B cell (primary cell): ENCODE measurements at regions not wholly inside any gene's neighbourhood (a gene's known extent, or its start where the extent isn't known, plus 50 kb on each side); places are given as distances from the start of the nearest gene placed in this dataset.

Source experiments
- ATAC-seq: fragments of 200-7000 bp; cut with Tn5 transposase; one replicate; pipeline ENCODE4 v1.10.0; 2021; ENCODE audit warnings: low read depth, mild to moderate bottlenecking, moderate number of reproducible peaks, moderate library complexity
- CTCF ChIA-PET: fragments of 350-600 bp; sonication (Branson Sonifier 250); formaldehyde crosslinking; loops from one replicate; lab custom pipeline; 2021; ENCODE audit warnings: antibody characterized with exemption, inconsistent platforms; lab: Charles Lee
- POLR2A ChIA-PET: fragments of 350-600 bp; sonication (Branson Sonifier 250); formaldehyde crosslinking; loops from one replicate; lab custom pipeline; 2021; ENCODE audit warnings: antibody characterized with exemption; lab: Charles Lee
- DNase-seq: peaks from one replicate; pipeline ENCODE4 v3.0.0; 2013
- H2AFZ ChIP-seq: 2 replicates; pipeline ENCODE4 v1.6.1; 2012; ENCODE audit warnings: mild to moderate bottlenecking, low read depth, low read length; ENCODE audit not compliant: insufficient read depth, poor library complexity, severe bottlenecking
- H3K27ac ChIP-seq, 2 donors: 1 replicate in 1 of 2; 2 replicates in 1 of 2; pipeline ENCODE4 v1.5.1; 2012 to 2013; ENCODE audit warnings: low read length in 2 of 2, mild to moderate bottlenecking in 2 of 2, moderate library complexity in 1 of 2
- H3K27me3 ChIP-seq, 4 experiments: fragments of 200-600 bp in 1 of 4; sonication (generic) in 1 of 4; replicated peaks in 1 of 4; 1 replicate in 2 of 4; 2 replicates in 2 of 4; pipeline versions ENCODE4 v1.6.1 to v1.7.0; 2013 to 2016; ENCODE audit warnings: low read length in 3 of 4, mild to moderate bottlenecking in 2 of 4, mixed read lengths in 1 of 4, moderate library complexity in 1 of 4; ENCODE audit not compliant: insufficient read depth in 4 of 4, control insufficient read depth in 3 of 4; ENCODE audit errors: control extremely low read depth in 1 of 4
- H3K36me3 ChIP-seq, 2 experiments: replicated peaks in 1 of 2; 1 replicate in 1 of 2; 2 replicates in 1 of 2; pipeline versions ENCODE4 v1.6.1 to v1.7.1; 2013; ENCODE audit warnings: low read length in 1 of 2; ENCODE audit not compliant: insufficient read depth in 2 of 2, control insufficient read depth in 1 of 2; ENCODE audit errors: control extremely low read depth in 1 of 2, extremely low read depth in 1 of 2
- H3K4me1 ChIP-seq, 2 donors: fragments of 200-600 bp in 1 of 2; sonication (generic) in 1 of 2; 1 replicate in 1 of 2; 2 replicates in 1 of 2; pipeline versions ENCODE4 v1.5.1 to v1.6.1; 2013 to 2017; ENCODE audit warnings: low read length in 2 of 2; ENCODE audit not compliant: control insufficient read depth in 2 of 2, insufficient read depth in 2 of 2
- H3K4me2 ChIP-seq: replicated peaks from 2 replicates; pipeline ENCODE3; 2012; ENCODE audit warnings: mild to moderate bottlenecking, low read depth, low read length; ENCODE audit not compliant: poor library complexity, severe bottlenecking
- H3K4me3 ChIP-seq, 5 experiments: fragments of 200-600 bp in 1 of 5; sonication (generic) in 1 of 5; 1 replicate in 3 of 5; 2 replicates in 2 of 5; pipeline versions ENCODE4 v1.5.1 to v1.7.0; 2011 to 2016; ENCODE audit warnings: low read length in 4 of 5, mild to moderate bottlenecking in 4 of 5, low read depth in 2 of 5, control low read depth in 1 of 5, moderate library complexity in 1 of 5; ENCODE audit not compliant: insufficient read depth in 1 of 5; ENCODE audit errors: control extremely low read depth in 1 of 5, extremely low read depth in 1 of 5
- H3K79me2 ChIP-seq: fragments of 200-600 bp; sonication (generic); one replicate; pipeline ENCODE4 v1.6.0; 2016; ENCODE audit warnings: low read length; ENCODE audit not compliant: control insufficient read depth, insufficient read depth
- H3K9ac ChIP-seq: fragments of 200-600 bp; sonication (generic); 2 replicates; pipeline ENCODE4 v1.6.1; 2017; ENCODE audit warnings: mild to moderate bottlenecking, low read length, moderate library complexity
- H3K9me3 ChIP-seq, 3 donors: one replicate each; pipeline versions ENCODE4 v1.6.1 to v1.7.1; 2013; ENCODE audit warnings: low read length in 2 of 3; ENCODE audit not compliant: control insufficient read depth in 2 of 3, insufficient read depth in 1 of 3; ENCODE audit errors: control extremely low read depth in 1 of 3
- H4K20me1 ChIP-seq: 2 replicates; pipeline ENCODE4 v1.6.0; 2012; ENCODE audit warnings: mild to moderate bottlenecking, low read length; ENCODE audit not compliant: insufficient read depth, control insufficient read depth, poor library complexity, severe bottlenecking
- H3K27ac Mint-ChIP-seq: one replicate; pipeline ENCODE4 v1.8.0; 2021; ENCODE audit warnings: mixed read lengths
- H3K27me3 Mint-ChIP-seq: one replicate; pipeline ENCODE4 v1.8.0; 2021; ENCODE audit warnings: mixed read lengths
- H3K4me1 Mint-ChIP-seq: one replicate; pipeline ENCODE4 v1.8.0; 2021; ENCODE audit warnings: mixed read lengths
- H3K4me3 Mint-ChIP-seq: one replicate; pipeline ENCODE4 v1.8.0; 2021; ENCODE audit warnings: mixed read lengths
- H3K9me3 Mint-ChIP-seq: one replicate; pipeline ENCODE4 v1.8.0; 2022; ENCODE audit warnings: mixed read lengths; ENCODE audit not compliant: insufficient read depth
- EZH2 ChIP-seq: IDR thresholded peaks from 2 replicates; pipeline ENCODE4 v1.6.1; 2012; ENCODE audit warnings: borderline replicate concordance, low read depth, mild to moderate bottlenecking, moderate library complexity, low read length; ENCODE audit not compliant: insufficient read depth, poor library complexity, severe bottlenecking
- WGBS: methylation state at CpG from one replicate; pipeline ENCODE4 v1.1.5; 2013; ENCODE audit warnings: missing lambda C conversion rate; ENCODE audit not compliant: insufficient coverage; 5-methylcytosine and 5-hydroxymethylcytosine counted together
- intact Hi-C: fragments of 100-400 bp; cut with micrococcal nuclease; formaldehyde crosslinking; loops from one replicate; pipeline ENCODE4 v1.10.0; 2022
- TF ChIP-seq, protein P1 (sequence below): fragments of 200-600 bp; IDR thresholded peaks from one replicate; pipeline ENCODE4 v1.8.0; 2022; ENCODE audit warnings: antibody characterized with exemption, mild to moderate bottlenecking

DNA sequence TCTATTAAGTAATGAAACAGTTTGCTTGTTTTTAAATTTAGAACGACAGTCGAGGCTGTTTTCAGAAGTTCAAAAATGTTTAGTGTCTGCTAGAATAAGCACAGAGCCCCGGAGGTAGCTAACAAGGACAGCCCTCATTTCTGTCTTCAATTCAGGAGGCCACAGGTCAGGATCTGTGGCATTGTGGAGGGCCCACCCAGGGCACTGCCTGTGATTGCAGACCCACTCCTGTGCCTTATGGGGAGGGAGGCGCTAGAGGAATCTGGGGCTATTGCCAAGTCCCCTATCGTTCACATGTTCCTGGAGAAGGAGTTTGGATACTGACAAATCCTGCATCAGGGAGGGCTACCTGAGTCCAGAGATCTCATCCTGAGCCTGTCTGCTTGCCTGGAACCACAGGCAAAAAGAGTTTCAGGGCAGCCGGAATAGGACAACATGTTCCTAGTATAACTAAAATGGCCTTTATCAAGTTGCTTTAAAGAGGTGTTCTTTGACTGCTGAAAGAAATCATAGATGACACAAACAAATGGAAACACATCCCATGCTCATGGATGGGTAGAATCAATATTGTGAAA is 141.5 kb upstream of the ROPN1 start:
- Histone ChIP-seq H3K9me3 (no peaks in the 10 kb centered on the region), H3K27ac (no peak overlapping the region), H2AFZ (no peak overlapping the region), H3K79me2 (no peaks in the 10 kb centered on the region), H3K9ac (no peak overlapping the region), H3K36me3 (no peaks in the 10 kb centered on the region), H3K4me3 (no peak overlapping the region), H3K4me2 (no peak overlapping the region), H4K20me1 (no peaks in the 10 kb centered on the region), H3K4me1 (no peaks in the 10 kb centered on the region), H3K27me3 (peaks cover 0 to 17% (median 11%) of the 10 kb centered on the region in 4 experiments)
- POLR2A ChIA-PET = no interaction called here
- CTCF ChIA-PET = no interaction called here
- no peak for DNase-seq
- intact Hi-C loops = no loop called here
- H3K4me3 Mint-ChIP-seq = no peak overlapping the region
- H3K27me3 Mint-ChIP-seq = peaks cover 42% of the 10 kb centered on the region
- ATAC-seq = no peak
- H3K9me3 Mint-ChIP-seq = no peaks in the 10 kb centered on the region
- H3K27ac Mint-ChIP-seq = no peak overlapping the region
- TF ChIP-seq, protein P1, sequence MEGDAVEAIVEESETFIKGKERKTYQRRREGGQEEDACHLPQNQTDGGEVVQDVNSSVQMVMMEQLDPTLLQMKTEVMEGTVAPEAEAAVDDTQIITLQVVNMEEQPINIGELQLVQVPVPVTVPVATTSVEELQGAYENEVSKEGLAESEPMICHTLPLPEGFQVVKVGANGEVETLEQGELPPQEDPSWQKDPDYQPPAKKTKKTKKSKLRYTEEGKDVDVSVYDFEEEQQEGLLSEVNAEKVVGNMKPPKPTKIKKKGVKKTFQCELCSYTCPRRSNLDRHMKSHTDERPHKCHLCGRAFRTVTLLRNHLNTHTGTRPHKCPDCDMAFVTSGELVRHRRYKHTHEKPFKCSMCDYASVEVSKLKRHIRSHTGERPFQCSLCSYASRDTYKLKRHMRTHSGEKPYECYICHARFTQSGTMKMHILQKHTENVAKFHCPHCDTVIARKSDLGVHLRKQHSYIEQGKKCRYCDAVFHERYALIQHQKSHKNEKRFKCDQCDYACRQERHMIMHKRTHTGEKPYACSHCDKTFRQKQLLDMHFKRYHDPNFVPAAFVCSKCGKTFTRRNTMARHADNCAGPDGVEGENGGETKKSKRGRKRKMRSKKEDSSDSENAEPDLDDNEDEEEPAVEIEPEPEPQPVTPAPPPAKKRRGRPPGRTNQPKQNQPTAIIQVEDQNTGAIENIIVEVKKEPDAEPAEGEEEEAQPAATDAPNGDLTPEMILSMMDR = no peak
- TF ChIP-seq EZH2 = no peak
- no peaks in the 10 kb centered on the region for H3K4me1 Mint-ChIP-seq
- 95% methylated on average over 5 of the region's 6 CpGs for WGBS

DNA sequence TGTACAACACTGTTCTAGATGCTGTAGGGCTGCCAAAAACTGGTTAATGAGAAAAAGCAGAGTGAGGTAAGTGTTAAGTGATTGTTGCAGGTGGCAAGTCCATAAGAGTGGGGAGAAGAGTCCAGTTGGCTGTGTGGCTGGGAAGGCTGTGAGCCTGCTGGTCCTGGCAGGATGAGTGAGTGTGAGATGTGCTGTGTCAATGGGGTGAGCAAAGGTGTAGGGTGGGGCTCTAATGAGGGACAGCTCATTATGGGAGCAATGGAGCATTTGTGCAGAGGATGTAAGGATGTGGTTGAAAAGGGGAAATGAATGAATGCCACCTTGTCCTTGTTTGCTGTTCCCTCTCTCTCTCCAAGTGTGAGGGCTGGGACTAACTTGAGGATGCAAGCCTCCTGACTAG is 145.3 kb upstream of the ROPN1 start:
- H3K27ac ChIP-seq = no peak overlapping the region
- H3K36me3 ChIP-seq = no peaks in the 10 kb centered on the region
- H3K9me3 ChIP-seq = no peaks in the 10 kb centered on the region
- no peak for TF ChIP-seq EZH2
- TF ChIP-seq, protein P1 = no peak
- no peaks in the 10 kb centered on the region for H3K4me1 ChIP-seq
- no peak overlapping the region for H2AFZ ChIP-seq
- H3K9me3 Mint-ChIP-seq = no peaks in the 10 kb centered on the region
- H3K9ac ChIP-seq = no peak overlapping the region
- intact Hi-C loops = no loop called here
- ChIA-PET CTCF (no interaction called here), POLR2A (no interaction called here)
- H3K27me3 ChIP-seq = peaks cover 0 to 10% (median 4%) of the 10 kb centered on the region in 4 experiments
- no peak overlapping the region for H3K4me3 Mint-ChIP-seq
- no peaks in the 10 kb centered on the region for H3K79me2 ChIP-seq
- DNase-seq = no peak
- H3K27ac Mint-ChIP-seq = no peak overlapping the region
- ATAC-seq = no peak
- no peaks in the 10 kb centered on the region for H4K20me1 ChIP-seq
- H3K27me3 Mint-ChIP-seq = peaks cover 22% of the 10 kb centered on the region
- H3K4me2 ChIP-seq = no peak overlapping the region
- no peak overlapping the region for H3K4me3 ChIP-seq
- H3K4me1 Mint-ChIP-seq = no peaks in the 10 kb centered on the region
